ENCODE measurements at regions not wholly inside any gene's neighbourhood (a gene's known extent, or its start where the extent isn't known, plus 50 kb on each side); places are given as distances from the start of the nearest gene placed in this dataset.
"Not testable (repeated sequence)": the region's sequence is repeated elsewhere in the genome, so short reads cannot be mapped to it uniquely, and the experiment has no call there.

DNA sequence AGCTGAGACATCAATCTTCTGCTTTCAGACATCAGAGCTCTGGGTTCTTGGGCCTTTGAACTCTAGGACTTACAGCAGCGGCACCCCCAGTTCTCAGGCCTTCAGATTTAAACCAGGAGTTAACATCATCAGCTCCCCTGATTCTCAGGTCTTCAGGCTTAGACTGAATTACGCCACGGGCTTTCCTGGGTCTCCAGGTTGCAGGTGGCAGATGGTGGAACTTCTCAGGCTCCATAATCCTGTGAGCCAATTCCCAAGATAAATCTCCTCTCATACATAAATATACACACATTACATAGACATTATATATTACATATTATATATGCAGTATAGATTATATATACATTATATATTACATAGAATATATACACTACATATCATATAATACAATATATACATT lies 408.9 kb upstream of the AUTS2 start:
- no peak for DNase-seq

DNA sequence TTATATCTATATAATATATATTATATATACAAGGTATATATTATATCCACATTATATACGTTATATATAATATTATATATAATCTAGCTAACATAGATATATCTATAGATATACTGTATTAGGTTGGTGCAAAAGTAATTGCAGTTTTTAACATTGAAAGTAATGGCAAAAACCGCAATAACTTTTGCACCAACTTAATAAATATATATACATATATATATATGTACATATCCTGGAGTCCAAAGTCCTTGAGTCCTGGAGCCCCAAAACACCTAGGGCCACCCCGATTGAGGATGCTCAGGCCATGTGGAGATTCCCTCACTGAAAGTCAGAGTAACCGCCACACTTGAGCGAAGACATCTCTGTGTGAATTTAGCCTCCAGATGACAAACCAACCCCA lies 408.2 kb upstream of the AUTS2 start:
- no peak for DNase-seq

DNA sequence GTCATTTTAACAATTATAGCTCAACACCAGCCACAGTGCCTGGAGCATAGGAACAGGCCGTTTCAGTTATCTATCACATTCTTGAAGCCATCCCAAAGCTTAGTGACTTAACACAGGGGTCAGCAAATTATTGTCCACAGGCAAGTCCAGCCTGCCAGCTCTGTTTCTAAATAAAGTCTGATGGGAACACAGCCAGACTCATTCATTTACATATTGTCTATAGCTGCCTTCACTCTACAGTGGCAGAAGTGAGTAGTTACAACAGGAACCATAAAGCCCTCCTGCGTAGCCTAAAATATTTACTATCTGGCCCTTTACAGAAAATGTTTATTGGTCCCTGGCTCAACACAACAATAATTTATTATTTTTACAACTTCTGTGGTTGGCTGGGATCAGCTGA lies 407.5 kb upstream of the AUTS2 start:
- DNase-seq = no peak

- DNase-seq = no peak
These were observed 406.1 kb upstream of the AUTS2 start for GRCh38 chr7:69192134-69192533.

- DNase-seq = no peak
These were observed 405.2 kb upstream of the AUTS2 start for GRCh38 chr7:69193061-69193460.

- no peak for DNase-seq
These were observed 401.7 kb upstream of the AUTS2 start for GRCh38 chr7:69196593-69196992.

- DNase-seq = no peak
These were observed 400.0 kb upstream of the AUTS2 start for GRCh38 chr7:69198250-69198649.

DNA sequence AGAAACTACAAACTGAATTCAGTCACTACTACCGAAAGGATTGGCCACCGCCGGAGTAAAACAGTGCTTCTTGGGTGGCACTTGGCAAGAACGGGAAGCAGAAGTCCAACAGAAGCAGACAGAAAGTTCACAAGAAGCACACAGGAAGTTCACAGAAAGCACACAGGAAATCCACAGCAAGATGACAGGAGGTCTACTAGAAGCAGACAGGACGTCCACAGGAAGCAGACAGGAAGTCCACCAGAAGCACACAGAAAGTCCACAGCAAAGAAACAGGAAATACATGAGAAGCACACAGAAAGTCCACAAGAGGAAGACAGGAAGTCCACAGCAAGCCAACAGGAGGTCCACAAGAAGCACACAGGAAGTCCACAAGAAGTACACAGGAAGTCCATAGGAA lies 399.2 kb upstream of the AUTS2 start:
- no peak for DNase-seq

DNA sequence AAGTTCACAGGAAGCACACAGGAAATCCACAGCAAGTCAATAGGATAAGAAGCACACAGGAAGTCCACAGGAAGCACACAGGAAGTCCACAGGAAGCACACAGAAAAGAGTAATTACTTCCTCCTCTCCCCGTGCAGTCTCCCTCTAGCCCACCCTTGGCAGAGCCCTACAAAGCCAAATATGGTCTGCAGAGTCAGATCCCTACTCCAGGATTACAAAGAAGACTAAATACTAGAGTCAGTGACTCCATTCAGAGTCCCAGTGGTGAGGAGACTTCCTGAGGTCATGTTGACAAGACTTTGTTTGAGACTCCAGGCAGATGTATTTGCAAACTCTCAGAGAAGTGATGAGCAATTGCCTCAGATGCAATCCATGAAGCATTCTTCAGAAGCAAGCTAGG lies 398.6 kb upstream of the AUTS2 start:
- DNase-seq = no peak

GRCh38 chr7:69203871-69204270 lies 394.4 kb upstream of the AUTS2 start:
- DNase-seq = no peak

DNA sequence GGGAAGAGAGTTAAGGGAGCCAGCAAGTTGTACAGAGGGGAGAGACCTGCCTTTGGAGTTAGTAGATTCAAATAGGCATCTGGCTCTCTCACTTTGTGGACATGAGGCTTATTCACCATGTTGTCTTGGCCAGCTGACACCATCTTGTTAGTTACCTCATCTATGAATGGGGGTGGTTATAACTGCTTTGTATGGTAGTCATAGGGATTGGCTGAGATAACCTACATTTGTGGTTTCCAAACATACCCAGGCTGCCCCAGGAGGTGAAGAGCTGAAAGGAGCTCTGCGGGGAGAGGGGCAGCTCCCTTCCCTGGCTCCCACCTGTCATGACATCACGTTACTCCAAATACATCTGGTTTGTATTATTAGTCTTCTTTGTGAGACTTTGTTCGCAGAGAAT lies 393.3 kb upstream of the AUTS2 start:
- DNase-seq = no peak

GRCh38 chr7:69205581-69205980 lies 392.7 kb upstream of the AUTS2 start:
- no peak for DNase-seq

- no peak for DNase-seq
These were observed 390.0 kb upstream of the AUTS2 start for GRCh38 chr7:69208276-69208675.

GRCh38 chr7:69208848-69209247 lies 389.4 kb upstream of the AUTS2 start:
- no peak for DNase-seq

- no peak for DNase-seq
These were observed 386.9 kb upstream of the AUTS2 start for GRCh38 chr7:69211336-69211735.

- no peak for DNase-seq
These were observed 386.5 kb upstream of the AUTS2 start for GRCh38 chr7:69211739-69212138.

DNA sequence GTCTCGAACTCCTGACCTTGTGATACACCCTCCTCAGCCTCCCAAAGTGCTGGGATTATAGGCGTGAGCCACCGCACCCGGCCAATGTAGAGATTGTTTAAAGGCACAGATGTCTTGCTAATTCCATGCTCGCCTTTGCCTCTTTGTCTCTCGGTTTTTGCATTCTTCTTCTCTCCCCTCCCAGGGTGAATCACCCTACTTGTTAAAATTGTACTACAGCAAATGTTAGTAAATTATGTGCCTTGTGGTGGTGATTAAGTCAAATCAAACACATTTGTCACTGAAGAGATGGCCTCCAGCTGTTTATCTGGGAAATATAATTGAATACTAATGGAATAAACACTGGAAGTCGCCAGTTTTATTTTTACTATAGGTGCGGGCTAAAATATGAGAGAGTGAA lies 384.4 kb upstream of the AUTS2 start:
- DNase-seq = no peak

GRCh38 chr7:69215516-69215915 lies 382.8 kb upstream of the AUTS2 start:
- DNase-seq = not testable (repeated sequence)

DNA sequence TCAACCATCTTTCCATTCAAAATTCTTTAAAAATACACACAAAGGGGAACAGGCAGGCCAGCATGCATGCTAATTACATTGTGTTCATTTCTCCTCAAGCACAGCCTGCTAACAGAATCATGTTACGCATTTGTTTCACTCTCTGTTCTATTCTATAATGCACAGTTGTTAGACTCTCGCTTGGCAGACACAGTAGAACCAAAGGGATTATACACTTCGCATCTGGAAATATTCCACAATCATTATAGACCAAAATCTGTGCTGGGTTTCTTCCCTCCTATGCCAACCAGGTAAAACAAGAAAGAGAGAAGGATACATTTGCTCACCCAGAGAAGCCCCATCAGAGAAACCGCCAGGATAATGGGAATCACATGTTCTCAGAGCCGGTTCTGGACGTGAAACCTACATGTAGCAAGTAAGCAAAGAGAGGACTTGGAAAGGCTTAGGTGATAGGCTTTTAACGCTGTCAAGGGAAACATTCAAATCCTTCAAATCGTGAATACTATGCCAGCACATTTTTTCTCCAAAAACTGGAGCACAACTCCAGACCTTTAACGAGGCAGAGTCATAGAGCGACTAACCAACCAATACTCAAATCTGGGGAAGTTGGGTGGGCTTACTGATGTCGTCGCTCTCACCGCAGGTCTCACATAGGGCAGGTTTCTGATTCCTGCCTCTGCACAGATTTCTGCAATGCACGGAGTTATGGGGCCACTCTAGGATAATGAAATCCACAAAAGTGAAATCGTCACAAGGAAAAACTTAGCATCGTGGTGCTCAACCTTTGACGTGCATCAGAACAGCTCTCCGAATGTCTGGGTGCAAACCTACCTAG lies 380.5 kb upstream of the AUTS2 start:
- no peak for DNase-seq

- DNase-seq = no peak
These were observed 379.7 kb upstream of the AUTS2 start for GRCh38 chr7:69218576-69218975.

DNA sequence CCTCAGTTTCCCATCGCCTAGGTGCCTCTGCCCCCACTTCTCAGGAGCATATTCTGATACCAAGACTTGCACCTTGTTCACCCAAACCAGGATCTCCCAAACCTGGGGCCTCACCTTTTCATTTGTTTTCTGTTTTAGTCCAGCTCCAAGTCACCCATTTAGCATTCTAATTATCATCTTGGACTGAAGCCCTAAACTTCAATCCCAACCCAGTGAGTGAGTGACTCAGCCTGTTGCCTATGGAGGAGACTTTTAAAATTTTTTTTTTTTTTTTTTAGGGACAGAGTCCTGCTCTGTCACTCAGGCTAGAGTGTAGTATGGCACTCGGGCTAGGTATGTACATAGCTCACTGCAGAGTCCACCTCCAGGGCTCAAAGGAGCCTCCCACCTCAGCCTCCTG lies 378.9 kb upstream of the AUTS2 start:
- DNase-seq = no peak

DNA sequence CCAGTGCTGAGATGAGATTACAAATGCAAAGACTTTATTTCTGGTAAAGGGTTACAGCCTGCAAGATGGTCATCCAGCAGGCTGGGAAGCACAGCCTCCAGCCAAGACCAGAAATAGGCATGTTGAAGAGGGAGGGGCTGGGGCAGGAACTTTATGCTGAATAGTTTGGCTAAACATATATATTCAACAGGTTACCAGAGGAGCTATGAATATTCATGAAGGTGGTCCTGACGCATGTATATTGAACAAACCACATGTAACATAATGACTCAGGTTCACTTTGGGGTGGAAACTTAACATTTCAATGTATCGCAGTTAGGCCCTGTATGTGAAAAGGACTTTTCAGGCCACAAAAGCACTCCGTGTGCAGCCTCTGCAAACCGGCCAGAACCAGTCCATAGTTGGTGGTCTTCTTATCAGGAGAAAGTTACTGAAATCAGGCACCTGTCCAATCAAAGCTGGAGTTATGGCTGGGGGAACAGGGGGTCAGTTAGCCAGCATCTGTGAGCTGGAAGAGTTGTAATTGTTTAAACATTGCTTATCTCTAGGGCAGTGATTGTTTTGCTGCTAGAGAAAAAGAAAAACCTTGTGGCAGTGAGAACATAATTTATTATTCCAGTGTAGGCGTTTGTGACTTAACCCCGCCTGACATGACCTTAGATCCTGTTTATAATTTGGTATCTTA lies 372.9 kb upstream of the AUTS2 start:
- no peak for DNase-seq

DNA sequence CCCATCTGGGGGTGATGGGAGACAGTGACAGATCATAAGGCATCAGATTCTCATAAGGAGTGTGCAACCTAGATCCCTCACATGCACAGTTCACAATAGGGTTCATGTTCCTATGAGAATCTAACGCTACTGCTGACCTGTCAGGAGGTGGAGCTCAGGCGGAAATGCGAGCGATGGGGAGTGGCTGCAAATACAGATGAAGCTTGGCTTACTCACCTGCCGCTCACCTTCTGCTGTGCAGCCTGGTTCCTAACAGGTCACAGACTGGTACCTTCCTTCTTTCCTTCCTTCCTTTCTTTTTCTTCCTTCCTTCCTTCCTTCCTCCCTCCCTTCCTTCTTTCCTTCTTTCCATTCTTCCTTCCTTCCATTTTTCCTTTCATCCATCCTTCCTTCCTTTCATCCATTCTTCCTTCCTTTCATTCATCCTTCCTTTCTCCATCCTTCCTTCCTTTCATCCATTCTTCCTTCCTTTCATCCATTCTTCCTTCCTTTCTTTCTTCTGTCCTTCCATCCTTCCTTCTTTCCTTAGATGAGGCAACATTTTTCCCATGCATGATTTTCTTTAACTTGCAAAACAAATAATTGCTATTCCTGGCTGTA lies 370.0 kb upstream of the AUTS2 start:
- no peak for DNase-seq

All from activated T-cell treated with anti-CD3 and anti-CD28 coated beads for 4 hours (primary cell).